IPS-NIHi11 (cell line): ENCODE measurements at regions not wholly inside any gene's neighbourhood (a gene's known extent, or its start where the extent isn't known, plus 50 kb on each side); places are given as distances from the start of the nearest gene placed in this dataset.
A peak's percentile ranks its signal among the peaks of the same experiment; 100 is the strongest.
"Not testable (repeated sequence)": the region's sequence is repeated elsewhere in the genome, so short reads cannot be mapped to it uniquely, and the experiment has no call there.

ENCODE experiments used
- DNase-seq: peaks from one replicate; pipeline ENCODE4 v3.0.0; 2012; ENCODE audit warnings: mixed read lengths, low spot score

DNA sequence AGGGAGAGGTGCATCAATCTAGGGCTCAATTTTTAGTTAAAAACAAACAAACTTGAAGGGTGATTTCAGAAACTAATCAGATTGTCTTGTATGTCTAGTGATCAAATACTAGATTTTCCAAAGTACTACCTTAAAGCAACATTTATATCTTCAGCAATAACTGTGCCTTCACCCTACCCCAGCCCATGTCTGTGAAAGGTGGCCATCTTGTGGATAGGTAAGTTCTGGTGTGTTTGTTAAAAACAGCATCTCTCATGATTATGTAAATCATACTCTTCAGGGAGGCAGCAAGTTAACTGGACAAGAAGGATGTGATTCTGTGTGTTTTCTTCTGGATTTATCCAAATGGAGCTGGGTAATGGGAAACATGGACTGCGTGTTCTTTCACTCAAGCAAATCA is 81.4 kb upstream of the ACSL1 start:
- no peak for DNase-seq

DNA sequence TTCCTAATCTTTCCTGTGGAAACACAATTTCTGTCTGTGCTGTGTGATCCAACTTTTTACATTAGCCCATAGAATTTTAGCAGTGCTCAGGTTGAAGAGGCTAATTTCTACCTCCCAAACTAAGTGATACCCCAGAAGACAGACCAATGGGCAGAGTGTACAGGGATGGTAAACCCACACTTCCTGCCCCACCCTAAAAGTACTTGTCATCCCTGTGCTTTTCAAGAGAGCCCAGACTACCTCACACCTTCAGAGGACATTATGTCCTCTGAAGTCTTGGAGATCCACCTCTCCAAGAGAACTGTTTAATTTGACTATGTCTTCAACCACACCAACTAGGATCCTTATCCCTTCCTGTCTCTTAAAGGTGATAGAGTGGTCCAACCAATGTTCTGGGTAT is 82.0 kb upstream of the ACSL1 start:
- DNase-seq, result no peak

DNA sequence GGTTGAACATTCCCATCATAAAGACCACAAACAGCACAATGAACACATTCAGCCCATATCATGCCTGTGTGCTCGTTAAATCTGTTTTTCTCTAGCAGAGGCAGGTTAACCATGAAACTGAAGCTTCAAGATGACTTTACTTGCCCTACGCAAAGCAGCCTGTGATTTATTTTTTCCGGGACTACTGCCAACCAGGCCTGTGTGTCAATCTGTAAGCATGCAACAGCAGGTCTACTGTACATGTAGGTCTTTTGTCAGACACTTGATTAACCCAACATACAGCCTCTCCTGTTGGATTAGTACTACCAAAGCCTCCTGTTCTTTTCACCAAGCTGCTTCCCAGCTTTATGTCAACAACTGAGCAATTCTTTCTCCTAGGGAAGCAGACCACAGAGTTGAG is 85.5 kb upstream of the ACSL1 start:
- no peak for DNase-seq

DNA sequence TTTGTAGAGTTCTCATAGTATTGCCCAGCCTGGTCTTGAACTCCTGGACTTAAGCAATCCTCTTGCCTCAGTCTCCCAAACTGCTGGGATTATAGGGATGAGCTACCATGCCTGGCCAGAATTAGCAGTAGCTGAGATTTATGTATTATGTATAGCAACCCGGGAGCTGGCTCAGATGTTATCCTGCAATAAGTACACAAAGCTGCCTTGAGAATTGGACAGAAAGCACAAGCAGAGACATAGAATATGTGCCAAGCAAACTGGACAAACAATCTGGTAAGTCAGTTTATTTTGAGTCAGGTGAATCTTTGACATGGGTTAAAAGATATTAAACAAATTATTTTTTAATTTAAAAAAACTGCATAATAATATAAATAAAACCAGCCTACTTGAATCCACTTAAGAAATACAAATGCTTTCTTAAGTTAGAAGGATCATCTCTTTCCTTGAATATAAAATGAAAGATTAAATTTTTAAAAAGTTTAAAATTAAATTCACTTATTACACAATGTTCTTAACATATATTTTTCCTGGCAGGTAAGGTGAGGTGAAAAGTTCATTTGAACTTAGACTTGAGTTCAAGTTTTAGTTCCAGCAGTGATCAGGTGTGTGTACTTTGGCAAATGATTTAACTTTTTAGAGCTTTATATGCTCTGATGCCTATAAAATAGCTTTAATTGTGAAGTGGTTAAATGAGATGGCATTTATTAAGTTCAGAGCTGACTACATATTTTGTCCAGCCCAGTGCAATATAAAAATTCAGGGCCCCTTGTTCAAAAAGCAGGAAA is 87.8 kb upstream of the ACSL1 start:
- no peak for DNase-seq

DNA sequence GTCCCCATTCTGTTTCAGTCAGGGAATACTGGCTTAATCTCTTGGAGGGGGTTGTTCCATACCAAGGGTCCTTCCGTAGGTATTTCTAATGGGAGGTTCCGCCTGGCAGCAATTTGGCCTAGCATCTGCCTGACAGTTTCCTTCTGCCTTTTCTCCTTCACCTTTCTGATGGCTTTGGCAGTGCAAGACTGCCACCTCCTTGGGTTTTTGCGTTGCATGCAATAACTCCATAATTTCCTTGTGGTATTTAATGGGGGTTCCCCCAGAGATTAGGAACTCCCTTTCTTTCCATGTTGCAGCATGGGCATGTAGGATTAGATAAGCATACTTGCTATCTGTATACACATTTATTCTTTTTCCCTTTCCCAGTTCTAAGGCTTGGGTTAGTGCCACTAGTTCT is 93.0 kb upstream of the ACSL1 start:
- DNase-seq, result not testable (repeated sequence)

DNA sequence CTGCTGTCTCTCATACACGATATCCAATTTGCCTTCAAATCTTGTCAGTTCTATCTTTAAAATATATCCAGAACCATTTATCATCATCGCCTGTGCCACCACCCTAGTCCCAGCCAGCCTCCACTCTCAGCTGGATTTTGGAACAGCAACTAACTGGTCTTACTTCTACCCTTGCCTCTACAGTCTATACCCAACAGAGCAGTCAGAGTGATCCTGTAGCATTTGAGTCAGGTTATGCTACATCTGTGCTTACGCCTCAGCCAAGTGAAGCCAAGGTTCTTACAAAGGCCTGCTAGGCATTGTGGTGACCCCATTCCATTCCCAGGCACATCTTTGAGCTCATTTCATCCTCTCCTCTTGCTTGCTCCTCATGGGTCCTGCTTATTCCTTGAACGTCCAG is 95.7 kb upstream of the ACSL1 start:
- DNase-seq, result no peak

DNA sequence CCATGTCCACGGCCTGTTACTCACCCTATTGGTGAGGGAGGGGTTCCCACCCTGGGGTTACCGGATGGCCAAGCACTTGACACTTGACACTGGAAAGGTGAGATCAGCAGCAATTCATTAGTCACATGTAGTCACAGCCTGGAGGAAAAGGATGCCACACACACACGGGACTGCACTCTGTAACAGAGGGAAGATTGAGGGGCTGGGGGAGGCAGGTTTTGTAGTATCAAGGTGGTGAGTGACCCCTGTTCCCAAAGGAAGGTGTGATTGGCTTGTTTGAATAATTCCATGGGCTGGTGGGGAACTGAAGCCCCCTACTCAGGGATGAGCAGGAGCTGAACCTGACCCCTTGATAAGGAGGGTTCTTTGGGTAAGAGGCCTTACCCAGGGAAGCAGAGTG is 96.0 kb upstream of the HELT start:
- no peak for DNase-seq

DNA sequence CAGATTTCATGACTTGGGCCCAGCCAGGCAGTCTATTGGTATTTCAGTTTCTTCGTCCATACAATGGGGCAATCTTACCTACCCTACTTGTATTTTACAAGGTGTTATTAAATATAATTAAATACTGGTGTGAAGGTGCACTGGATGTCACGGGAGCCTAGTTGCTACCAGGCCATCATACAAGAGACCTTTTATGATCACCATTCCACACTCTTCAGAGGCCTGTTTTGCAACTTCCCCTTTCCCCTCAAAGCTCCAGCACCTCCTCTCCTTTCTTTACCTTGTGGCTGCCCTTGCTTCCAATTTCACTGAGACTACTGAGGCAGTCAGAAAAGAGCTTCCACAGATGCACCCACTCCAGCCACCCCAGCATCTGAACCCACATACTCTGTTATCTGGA is 93.8 kb upstream of the HELT start:
- DNase-seq, result no peak

DNA sequence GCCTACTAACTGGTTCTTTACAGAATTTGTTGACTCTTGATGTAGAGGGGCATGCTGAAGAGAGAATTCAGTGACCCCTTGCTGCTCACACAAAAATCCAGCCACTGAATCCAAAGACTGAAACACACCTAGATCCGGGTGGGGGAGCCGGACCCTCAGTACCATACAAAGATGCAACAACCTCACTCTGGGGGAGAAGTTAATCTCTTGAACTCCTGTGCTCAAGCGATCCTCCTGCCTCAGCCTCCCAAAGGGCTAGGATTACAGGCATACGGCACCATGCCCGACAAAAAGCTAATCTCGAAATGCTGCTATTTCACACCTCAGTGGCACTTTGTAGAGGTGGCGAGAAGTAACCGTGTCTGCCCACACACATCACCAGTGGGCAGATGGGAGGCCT is 88.8 kb upstream of the HELT start:
- no peak for DNase-seq

DNA sequence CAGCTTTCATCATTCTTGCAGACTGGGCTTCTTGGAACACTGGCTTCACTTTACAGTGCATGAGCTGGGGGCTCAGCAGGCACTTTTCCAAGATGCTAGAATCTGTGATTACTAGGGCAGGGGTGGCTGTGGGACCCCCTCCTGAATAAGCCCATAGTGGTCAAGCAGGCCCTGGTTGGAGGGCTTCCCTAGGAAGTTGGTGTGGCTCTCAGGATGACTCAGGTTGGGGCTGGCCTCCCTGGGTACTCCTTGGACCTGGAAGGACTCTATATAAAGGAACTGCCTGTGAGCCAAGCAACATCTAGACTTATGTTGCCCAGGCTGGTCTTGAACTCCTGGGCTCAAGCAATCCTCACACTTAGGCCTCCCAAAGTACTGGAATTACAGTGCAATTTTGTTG is 88.3 kb upstream of the HELT start:
- DNase-seq, result no peak

DNA sequence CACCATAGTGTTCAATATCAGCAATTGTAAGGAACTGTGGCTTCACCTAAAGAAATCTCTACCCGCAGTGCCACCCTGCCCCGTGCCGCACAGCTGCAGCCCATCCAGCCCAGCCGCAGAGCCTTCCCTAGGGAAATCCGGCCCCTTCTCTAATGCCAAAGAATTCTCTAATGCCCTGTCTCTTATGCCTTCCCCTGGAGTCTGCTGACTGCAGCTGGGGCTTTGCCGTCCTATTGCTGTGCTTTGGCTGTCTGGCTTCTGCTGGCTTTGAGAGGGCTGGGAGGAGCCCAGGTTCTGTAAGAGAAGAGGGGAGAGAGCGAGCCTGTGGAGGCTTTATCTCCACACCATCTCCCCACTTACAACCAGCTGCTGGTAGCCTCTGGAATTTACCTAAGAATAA is 85.9 kb upstream of the HELT start:
- DNase-seq, result peak; percentile 25

DNA sequence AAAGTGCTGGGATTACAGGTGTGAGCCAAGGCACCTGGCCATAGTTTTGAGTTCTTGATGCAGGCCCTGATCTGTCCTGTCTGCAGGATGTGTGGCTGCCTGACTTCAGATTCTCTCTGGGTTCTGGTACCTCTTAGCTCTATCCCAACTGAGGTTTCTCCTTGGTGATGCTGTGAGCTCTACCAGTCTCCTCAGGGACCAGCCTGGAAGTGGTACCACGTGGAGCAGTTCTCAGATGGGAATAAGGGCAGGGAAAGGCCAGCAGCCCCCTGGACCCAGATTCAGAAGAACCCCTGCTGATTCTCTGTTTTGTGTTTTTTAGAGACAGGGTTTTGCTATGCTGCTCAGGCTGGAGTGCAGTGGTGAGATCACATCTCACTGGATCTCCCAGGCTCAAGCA is 85.0 kb upstream of the HELT start:
- no peak for DNase-seq

DNA sequence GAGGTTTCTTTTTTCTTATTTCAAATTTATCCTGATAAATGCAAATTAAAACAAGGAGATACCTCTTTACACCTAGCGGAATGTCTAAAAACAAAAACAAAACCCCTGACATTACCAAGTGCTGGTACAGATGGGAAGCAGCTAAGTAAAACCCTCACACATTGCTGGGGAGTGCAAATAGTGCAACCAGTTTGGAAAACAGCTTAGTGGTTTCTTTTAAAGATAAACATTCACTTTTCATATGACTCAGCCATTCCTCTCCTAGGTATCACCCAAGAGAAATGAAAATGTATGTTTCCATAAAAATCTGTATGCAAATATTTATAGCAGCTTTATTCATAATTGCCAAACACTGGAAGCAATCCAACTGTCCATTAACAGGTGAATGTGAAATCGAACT is 84.1 kb upstream of the HELT start:
- DNase-seq, result no peak

DNA sequence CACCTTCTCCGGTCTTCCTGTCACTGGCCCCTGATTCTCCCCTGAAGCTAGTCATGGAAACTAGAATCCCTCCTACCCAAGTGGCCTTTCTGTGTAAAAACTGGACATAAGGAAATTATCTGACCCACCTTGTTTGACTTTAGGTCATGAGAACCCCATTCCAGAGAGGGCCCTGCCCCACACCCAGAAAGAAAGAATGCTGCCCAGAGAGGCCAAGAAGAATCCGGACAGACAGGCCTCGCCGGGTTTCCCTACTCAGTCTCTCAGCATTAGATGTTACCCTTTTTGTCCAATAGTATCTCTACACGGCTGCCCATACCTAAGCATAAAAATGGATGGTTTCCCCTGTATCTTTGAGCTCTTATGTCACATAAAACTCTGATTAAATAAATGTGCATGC is 83.3 kb upstream of the HELT start:
- DNase-seq, result no peak

DNA sequence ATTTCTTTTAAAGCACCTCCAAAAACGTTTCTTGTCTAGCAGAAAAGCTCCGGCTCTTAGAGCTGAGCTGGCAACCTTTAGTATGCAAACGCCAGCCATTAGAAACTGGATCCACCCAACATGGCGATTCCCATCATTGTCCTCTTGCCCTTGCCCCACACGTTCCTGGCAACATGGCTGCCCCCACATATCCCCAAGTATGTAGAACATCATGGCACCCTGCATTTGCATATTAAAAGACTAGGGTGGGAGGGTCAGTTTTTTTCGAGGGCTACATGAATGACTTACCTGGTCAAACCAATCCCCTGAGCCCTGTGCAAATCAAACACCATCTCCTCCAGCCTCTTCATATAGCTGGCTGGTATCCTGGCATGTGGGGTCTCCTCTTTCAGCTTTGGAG is 82.2 kb upstream of the HELT start:
- DNase-seq, result no peak

DNA sequence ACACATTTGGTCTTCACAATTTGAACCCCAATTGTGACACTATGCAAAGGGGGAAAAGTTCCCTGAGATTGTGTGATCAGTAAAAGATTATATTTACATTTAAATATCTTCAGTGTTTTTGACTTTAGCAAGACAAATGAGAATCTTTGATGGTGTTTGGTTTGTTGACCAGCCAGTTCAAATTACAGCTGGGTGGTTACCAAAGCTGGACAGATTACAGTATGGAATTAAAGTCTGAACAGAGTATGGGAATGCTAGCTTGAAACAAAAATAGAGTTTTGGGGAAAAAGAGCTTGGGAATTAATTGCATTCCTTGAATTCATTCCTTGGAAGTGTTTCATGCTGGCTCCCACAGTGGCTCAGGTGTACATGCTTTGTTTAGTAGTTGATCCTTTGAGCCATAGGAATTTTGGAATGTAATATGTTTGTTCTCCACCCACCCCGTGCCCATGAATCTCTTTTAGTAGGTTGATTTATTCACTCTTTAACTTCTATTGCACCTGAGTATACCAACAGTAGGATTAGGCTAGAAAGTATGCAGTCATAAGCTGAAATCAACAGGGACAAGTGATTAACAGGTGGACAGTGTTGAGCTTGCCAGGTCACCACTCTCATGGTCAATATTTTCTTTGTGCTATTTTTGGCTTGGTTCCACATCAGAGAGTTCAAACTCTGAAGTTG is 81.1 kb upstream of the HELT start:
- peak; percentile 39 for DNase-seq

DNA sequence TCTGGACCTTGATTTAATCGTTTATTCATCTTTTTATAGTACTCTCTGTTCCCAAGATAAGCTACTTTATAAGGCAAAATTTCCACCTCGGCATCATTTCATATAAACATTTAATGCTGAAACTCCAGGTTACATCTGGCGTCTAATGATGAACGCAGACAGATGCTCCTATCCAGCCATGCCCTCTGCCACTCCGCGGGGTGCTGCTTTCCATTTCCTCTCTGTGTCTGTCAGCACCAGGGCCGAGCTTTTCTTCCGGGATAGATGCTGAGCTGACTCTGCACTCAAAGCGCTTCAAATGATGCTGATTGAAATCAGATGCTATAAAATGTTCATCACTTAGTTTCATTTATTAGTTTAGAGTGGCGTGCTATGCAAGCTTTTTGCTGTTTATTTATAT is 80.5 kb upstream of the HELT start:
- peak; percentile 59 for DNase-seq

DNA sequence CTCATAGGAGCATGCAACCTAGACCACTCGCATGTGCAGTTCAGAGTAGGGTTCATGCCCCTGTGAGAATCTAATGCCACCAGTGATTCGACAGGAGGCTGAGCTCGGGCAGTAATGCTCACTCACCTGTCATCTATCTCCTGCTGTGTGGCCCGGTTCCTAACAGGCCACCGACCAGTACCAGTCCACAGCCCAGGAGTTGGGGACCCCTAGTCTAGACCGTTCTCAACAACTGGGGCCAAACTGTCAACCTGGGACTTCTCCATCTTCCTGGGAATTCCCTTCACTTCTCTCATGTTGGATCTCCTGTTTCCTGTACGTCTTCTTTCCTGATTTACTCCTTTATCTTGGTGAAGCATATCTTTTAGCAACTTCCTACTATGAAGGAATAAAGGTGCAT is 79.4 kb upstream of the HELT start:
- DNase-seq, result no peak

DNA sequence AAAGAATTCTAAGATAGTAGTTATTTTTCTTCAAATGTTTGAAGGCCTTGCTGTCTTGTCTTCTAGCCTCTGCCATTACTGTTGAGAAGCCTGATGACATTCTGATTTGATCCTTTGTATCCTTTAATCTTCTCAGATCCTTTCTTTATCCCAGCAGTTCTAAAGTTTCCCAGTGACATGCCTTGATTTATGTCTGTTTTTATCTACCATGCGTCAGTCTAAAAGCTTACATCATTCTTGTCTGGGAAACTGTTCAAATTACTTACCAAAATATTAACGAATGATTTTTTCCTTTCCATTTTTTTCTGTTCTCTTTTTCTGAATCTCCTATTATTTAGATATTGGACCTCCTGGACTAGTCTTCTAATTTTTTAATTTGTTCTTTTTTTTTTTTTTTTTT is 78.3 kb upstream of the HELT start:
- DNase-seq, result no peak

DNA sequence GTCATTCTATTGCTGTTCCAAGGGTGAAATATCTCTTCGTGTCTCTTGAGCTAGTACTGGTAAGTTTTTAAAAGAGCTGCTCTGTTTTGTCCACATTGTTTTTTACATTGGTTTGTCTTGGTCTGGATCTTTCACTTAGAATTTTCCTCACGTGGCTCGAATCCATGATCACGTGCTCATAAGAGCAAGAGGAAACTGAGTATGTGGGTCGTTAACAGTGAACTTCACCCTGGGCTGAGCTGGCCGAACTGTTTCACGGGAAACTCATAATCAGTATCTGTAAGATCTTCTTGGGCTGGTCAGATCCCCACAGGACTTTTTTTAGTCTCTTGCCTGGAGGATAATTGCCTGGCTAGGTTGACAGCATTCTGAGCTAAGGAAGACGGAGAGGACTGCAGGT is 77.8 kb upstream of the HELT start:
- no peak for DNase-seq

DNA sequence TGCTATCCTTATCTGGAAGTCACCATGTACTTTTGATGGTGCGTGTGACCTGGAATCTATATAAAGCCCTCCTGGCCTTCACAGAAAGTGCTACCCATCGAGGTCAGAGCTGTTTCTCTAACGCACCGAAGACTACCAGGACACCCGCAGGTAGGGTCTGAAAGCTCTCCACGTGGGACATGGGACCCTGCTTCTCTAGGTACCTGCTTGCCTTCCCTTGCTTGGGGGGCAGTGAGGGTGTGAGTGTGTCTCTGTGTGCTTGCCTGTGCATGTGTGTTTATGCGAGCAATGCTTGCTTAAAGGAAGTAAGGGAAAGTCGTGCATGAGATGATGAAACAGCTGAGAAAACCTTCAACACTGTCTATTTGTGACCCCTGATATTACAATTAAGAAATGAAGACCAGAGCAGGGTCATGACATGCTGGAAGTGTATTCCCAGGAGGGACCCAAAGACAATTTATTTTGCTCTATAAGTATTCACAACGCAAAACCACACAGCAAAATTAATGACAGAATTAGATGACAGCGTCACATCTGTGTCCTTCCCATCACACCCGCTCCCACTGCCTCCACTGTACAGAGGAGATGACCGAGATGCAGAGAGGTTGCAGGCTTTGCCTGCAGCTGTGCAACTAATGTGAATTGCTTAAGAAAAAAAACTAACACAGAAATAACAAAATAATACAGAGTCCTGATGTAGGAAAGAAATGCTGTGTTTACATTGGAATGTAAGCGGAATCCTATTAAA is 76.4 kb upstream of the HELT start:
- DNase-seq, result no peak

DNA sequence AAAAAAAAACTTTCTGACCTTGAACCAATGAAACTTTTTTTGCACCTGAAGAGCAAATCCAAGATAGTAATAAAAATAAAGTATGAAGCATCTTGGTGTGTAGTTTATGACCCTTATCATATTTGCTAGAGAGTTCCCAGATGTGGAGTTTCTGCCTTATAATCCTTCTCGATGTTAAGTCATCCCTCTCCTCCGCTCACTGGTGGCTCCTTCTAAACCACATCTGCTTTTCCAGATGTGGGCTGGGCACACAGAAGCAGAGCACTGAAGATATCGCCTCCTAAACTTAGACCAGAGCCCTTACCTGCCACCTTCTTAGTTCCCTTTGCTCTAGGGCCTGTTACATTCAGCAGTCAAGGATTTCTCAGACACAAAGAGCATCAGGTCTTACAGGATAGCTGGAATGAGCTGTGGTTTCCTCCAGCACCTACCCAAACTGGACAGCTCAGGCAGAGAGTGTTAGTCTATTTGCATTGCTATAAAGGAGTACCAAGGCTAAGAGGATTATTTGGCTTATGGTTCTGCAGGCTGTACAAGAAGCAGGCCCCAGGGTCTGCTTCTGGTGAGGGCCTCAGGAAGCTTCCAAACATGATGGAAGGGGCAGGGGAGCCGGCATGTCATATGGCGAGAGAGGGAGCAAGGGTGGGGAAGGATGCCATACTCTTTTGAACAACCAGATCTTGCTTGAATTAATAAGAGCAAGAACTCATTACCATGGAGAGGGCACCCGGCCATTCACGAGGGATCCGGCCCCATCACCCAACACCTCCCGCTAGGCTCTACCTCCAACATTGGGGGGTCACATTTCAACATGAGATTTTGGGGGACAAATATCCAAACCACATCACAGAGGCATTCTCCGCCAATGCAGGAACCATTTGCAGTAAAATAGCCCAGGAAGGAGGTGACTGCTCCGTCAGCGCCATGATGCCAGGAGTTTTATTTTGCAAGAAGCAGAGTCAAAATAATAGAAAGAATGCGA is 75.6 kb upstream of the HELT start:
- DNase-seq, result no peak
